Nephron (organoid): ENCODE measurements at regions not wholly inside any gene's neighbourhood (a gene's known extent, or its start where the extent isn't known, plus 50 kb on each side); places are given as distances from the start of the nearest gene placed in this dataset.
A peak's percentile ranks its signal among the peaks of the same experiment; 100 is the strongest.

Source experiments
- H3K27ac Mint-ChIP-seq, 3 experiments: 2 replicates each; pipeline ENCODE4 v1.8.0; 2020; ENCODE audit warnings: mixed read lengths in 3 of 3, mild to moderate bottlenecking in 2 of 3, moderate library complexity in 1 of 3
- H3K27me3 Mint-ChIP-seq: 2 replicates; pipeline ENCODE4 v1.8.0; 2021; ENCODE audit warnings: low read depth, mild to moderate bottlenecking, moderate library complexity, mixed read lengths
- H3K36me3 Mint-ChIP-seq: 2 replicates; pipeline ENCODE4 v1.8.0; 2020; ENCODE audit warnings: low read depth, mixed read lengths
- H3K4me1 Mint-ChIP-seq: 2 replicates; pipeline ENCODE4 v1.8.0; 2020; ENCODE audit warnings: mixed read lengths
- H3K4me3 Mint-ChIP-seq, 3 experiments: 2 replicates each; pipeline ENCODE4 v1.8.0; 2020; ENCODE audit warnings: mild to moderate bottlenecking in 3 of 3, mixed read lengths in 3 of 3, moderate library complexity in 2 of 3
- H3K9me3 Mint-ChIP-seq: 2 replicates; pipeline ENCODE4 v1.8.0; 2020; ENCODE audit warnings: mixed read lengths
- TF ChIP-seq, protein P1 (sequence below), 3 experiments: fragments of 200-600 bp; sonication (generic); IDR thresholded peaks; one replicate each; pipeline ENCODE4 v1.5.0; 2021; ENCODE audit warnings: antibody characterized with exemption in 3 of 3; ENCODE audit not compliant: unreplicated experiment in 3 of 3

DNA sequence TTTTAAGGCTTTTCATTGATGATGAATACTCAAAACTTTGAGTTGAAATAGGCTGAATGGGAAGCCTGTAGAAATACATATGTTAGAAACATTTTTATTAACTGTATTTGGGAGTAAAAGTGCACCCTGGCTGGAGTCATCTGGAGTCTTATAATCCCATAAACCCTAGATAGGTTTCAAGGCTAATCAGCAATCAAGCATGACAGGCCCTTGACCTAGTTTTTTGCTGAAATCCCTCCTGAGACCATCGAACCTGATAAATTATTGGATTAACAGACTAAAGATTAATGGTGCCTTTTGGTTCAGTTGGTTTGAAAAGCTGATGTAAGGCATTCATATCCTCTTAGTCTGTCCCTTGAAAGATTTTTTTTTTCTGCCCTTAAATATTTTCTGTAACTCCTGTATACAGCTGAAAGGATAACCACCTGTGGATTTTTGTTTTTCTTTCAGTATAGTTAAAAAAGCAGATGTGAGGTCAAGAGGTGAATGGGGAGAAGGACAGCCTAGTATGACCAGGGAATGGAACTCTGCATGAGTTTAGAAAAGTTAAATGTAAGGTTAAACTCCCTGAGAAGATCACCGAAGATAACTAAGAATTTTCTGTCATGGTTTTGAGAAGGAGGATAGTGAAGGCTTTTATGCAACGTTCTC lies 69.4 kb upstream of the STXBP5L start:
- Mint-ChIP-seq H3K9me3 (no peaks in the 10 kb centered on the region), H3K4me3 (no peak overlapping the region), H3K4me1 (no peaks in the 10 kb centered on the region), H3K27me3 (no peaks in the 10 kb centered on the region), H3K27ac (peak overlapping the region in 1 of 3 experiments; percentile 23), H3K36me3 (no peaks in the 10 kb centered on the region)
- TF ChIP-seq, protein P1, sequence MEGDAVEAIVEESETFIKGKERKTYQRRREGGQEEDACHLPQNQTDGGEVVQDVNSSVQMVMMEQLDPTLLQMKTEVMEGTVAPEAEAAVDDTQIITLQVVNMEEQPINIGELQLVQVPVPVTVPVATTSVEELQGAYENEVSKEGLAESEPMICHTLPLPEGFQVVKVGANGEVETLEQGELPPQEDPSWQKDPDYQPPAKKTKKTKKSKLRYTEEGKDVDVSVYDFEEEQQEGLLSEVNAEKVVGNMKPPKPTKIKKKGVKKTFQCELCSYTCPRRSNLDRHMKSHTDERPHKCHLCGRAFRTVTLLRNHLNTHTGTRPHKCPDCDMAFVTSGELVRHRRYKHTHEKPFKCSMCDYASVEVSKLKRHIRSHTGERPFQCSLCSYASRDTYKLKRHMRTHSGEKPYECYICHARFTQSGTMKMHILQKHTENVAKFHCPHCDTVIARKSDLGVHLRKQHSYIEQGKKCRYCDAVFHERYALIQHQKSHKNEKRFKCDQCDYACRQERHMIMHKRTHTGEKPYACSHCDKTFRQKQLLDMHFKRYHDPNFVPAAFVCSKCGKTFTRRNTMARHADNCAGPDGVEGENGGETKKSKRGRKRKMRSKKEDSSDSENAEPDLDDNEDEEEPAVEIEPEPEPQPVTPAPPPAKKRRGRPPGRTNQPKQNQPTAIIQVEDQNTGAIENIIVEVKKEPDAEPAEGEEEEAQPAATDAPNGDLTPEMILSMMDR (IDR thresholded peaks at IDR 0.05; ENCODE audit: unreplicated experiment in 3 of 3), result no peak

DNA sequence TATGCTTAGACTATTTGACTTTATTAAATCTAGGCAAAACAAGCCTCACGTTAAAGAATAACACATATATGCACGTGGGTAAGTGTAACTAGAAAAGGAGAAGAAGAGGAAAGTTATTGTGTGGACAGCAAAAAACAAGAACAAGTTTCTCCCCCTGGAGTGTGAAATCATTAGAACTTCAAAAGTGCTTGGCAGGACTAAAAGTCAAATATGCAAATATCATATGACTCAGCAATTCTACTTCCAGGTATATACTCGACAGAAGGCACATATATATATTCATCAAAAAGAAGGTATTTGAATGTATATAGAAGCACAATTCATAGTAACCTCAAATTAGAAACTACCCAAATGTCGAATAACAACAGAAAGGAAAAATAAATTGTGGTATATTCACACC lies 68.9 kb upstream of the STXBP5L start:
- Mint-ChIP-seq H3K27ac (peak overlapping the region in 1 of 3 experiments; percentile 23), H3K9me3 (no peaks in the 10 kb centered on the region), H3K4me3 (no peak overlapping the region), H3K4me1 (no peaks in the 10 kb centered on the region), H3K27me3 (no peaks in the 10 kb centered on the region), H3K36me3 (no peaks in the 10 kb centered on the region)
- TF ChIP-seq, protein P1 (IDR thresholded peaks at IDR 0.05; ENCODE audit: unreplicated experiment in 3 of 3), result no peak

DNA sequence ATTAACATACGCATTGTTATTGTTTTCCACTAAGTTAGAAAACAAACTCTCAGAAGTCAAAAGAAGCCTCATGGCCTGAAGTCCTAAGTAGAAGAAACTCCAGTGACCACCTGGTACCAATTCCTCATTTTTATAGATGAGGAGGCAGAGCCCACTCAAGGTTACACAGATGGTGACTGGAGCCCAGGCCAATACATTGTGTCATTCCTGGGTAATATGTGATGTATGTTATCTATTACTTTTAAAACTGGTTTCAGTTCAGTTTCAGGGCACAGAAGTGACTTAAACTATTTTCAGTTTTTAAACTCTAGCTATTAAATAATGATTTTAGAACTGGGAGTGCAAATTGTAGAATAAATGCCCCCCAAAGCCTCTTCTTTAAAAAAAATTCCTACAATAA lies 66.7 kb upstream of the STXBP5L start:
- H3K27ac Mint-ChIP-seq, result no peak overlapping the region
- H3K36me3 Mint-ChIP-seq, result no peaks in the 10 kb centered on the region
- H3K27me3 Mint-ChIP-seq, result no peaks in the 10 kb centered on the region
- no peaks in the 10 kb centered on the region for H3K9me3 Mint-ChIP-seq
- no peak overlapping the region for H3K4me3 Mint-ChIP-seq
- TF ChIP-seq, protein P1 (IDR thresholded peaks at IDR 0.05; ENCODE audit: unreplicated experiment in 3 of 3), result no peak
- no peaks in the 10 kb centered on the region for H3K4me1 Mint-ChIP-seq

DNA sequence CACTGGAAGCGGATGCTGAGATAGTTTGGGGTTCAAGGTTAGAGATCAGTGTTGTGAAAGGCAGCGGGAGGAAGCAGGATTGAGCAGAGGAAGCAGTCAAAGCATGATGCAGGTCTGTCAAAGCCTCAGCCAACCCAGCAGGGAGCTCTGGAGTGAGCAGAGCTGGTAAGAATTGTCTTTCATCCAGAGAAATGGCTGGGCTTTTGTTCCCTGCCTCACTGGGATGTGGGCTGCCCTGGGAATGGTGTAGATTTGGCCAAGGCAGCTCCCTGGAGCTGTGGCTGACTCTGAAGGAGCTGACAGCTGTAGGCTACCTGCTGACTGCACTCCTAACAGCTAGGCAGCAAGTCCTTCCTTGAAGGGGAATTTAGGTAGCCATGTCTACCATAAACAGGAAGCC lies 61.9 kb upstream of the STXBP5L start:
- no peaks in the 10 kb centered on the region for H3K9me3 Mint-ChIP-seq
- TF ChIP-seq, protein P1 (IDR thresholded peaks at IDR 0.05; ENCODE audit: unreplicated experiment in 3 of 3), result no peak
- H3K36me3 Mint-ChIP-seq, result no peaks in the 10 kb centered on the region
- H3K4me1 Mint-ChIP-seq, result no peaks in the 10 kb centered on the region
- no peak overlapping the region for H3K4me3 Mint-ChIP-seq
- no peaks in the 10 kb centered on the region for H3K27me3 Mint-ChIP-seq
- no peak overlapping the region for H3K27ac Mint-ChIP-seq

DNA sequence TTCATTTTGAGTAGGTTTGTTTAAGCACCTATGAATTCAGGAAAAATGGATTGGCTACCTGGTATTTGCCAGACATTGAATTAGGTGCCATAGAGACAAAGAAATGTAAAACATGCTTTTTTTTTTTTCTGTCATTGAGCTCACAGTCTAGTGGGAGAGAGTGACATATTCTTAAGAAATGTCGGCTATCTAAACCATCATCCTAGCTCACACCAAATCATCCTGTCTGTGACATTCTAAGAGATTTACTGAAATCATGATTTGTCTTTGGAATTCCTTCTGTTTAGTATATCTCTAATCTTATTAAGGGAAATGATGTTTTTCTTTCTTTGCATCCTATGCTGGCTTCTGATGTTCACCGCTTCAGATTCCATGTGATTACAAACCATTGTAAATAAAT lies 59.5 kb upstream of the STXBP5L start:
- H3K4me1 Mint-ChIP-seq, result no peaks in the 10 kb centered on the region
- no peak overlapping the region for H3K4me3 Mint-ChIP-seq
- TF ChIP-seq, protein P1 (IDR thresholded peaks at IDR 0.05; ENCODE audit: unreplicated experiment in 3 of 3), result no peak
- no peaks in the 10 kb centered on the region for H3K9me3 Mint-ChIP-seq
- peaks cover 4% of the 10 kb centered on the region for H3K27me3 Mint-ChIP-seq
- H3K36me3 Mint-ChIP-seq, result no peaks in the 10 kb centered on the region
- no peak overlapping the region for H3K27ac Mint-ChIP-seq
